OCI-LY7 (cell line): ENCODE measurements at regions not wholly inside any gene's neighbourhood (a gene's known extent, or its start where the extent isn't known, plus 50 kb on each side); places are given as distances from the start of the nearest gene placed in this dataset.

Experiments
- BruUV-seq: library from RNA; stranded (reverse); fragments of 400-500 nt; replicated peaks from 2 replicates; lab custom pipeline; 2021; lab: Mats Ljungman, UMichigan
- CTCF ChIA-PET: fragments of 300-600 bp; sonication (Branson Sonifier 250); formaldehyde crosslinking; loops from one replicate; lab custom pipeline; 2022; ENCODE audit warnings: antibody characterized with exemption; ENCODE audit not compliant: unreplicated experiment; lab: Charles Lee
- POLR2A ChIA-PET: fragments of 300-600 bp; sonication (Branson Sonifier 250); formaldehyde crosslinking; loops from one replicate; lab custom pipeline; 2022; ENCODE audit warnings: antibody characterized with exemption; lab: Charles Lee
- DNase-seq: peaks from one replicate; pipeline ENCODE4 v3.0.0-alpha.2; 2015; ENCODE audit warnings: low spot score
- H2AFZ ChIP-seq: fragments of 200-600 bp; sonication (generic), shearing (Covaris generic); 2 replicates; pipeline ENCODE4 v1.6.1; 2014; ENCODE audit warnings: mild to moderate bottlenecking, antibody characterized with exemption, low read length, moderate library complexity
- H3K27ac ChIP-seq: fragments of 200-600 bp; sonication (generic); 2 replicates; pipeline ENCODE4 v1.5.1; 2014; ENCODE audit warnings: mixed run types, low read depth, mild to moderate bottlenecking, moderate library complexity, low read length, inconsistent platforms; ENCODE audit not compliant: poor library complexity, severe bottlenecking
- H3K36me3 ChIP-seq: fragments of 200-600 bp; sonication (generic); 2 replicates; pipeline ENCODE4 v1.6.1; 2014; ENCODE audit warnings: mild to moderate bottlenecking, antibody characterized with exemption, low read length, moderate library complexity, mixed read lengths; ENCODE audit not compliant: insufficient read depth
- H3K4me1 ChIP-seq: fragments of 200-600 bp; sonication (generic); 2 replicates; pipeline ENCODE4 v1.5.1; 2014; ENCODE audit warnings: mild to moderate bottlenecking, low read length; ENCODE audit not compliant: insufficient read depth, poor library complexity, severe bottlenecking
- H3K4me2 ChIP-seq: fragments of 200-600 bp; sonication (generic); 2 replicates; pipeline ENCODE4 v1.6.1; 2014; ENCODE audit warnings: mild to moderate bottlenecking, low read length
- H3K4me3 ChIP-seq: fragments of 200-600 bp; sonication (generic); 2 replicates; pipeline ENCODE4 v1.5.1; 2014; ENCODE audit warnings: mild to moderate bottlenecking, low read depth, low read length; ENCODE audit not compliant: poor library complexity, severe bottlenecking
- H3K79me2 ChIP-seq: fragments of 200-600 bp; sonication (generic); 2 replicates; pipeline ENCODE4 v1.6.1; 2016; ENCODE audit warnings: low read depth, mild to moderate bottlenecking, low read length, moderate library complexity, mixed read lengths; ENCODE audit not compliant: insufficient read depth
- H3K9me2 ChIP-seq: fragments of 200-600 bp; sonication (generic); 2 replicates; pipeline ENCODE4 v1.6.1; 2016; ENCODE audit warnings: mild to moderate bottlenecking, low read length, mixed read lengths; ENCODE audit not compliant: insufficient read depth
- H3K9me3 ChIP-seq: fragments of 200-600 bp; sonication (generic); 2 replicates; pipeline ENCODE4 v1.6.1; 2014; ENCODE audit warnings: mild to moderate bottlenecking, mixed run types, low read length, mixed read lengths
- H4K20me1 ChIP-seq: fragments of 200-600 bp; sonication (generic); 2 replicates; pipeline ENCODE4 v1.6.1; 2014; ENCODE audit warnings: mild to moderate bottlenecking, antibody characterized with exemption, low read length, moderate library complexity, mixed read lengths; ENCODE audit not compliant: insufficient read depth
- CTCF ChIP-seq: fragments of 200-600 bp; sonication (generic); conservative IDR thresholded peaks from 2 replicates; pipeline ENCODE4 v1.5.1; 2014; ENCODE audit warnings: mild to moderate bottlenecking, antibody characterized with exemption, low read length, moderate library complexity, mixed read lengths
- EZH2phosphoT487 ChIP-seq: fragments of 200-600 bp; sonication (generic); IDR thresholded peaks from 2 replicates; pipeline ENCODE4 v1.6.1; 2018; ENCODE audit warnings: low read depth, borderline replicate concordance, mild to moderate bottlenecking, mixed run types, antibody characterized with exemption, low read length, moderate library complexity, mixed read lengths
- intact Hi-C: fragments of 100-400 bp; cut with micrococcal nuclease; formaldehyde crosslinking; loops from one replicate; pipeline ENCODE4 v1.10.0; 2022; ENCODE audit not compliant: unreplicated experiment

- no peak for TF ChIP-seq CTCF
- no peak for TF ChIP-seq EZH2phosphoT487
- no peaks in the 10 kb centered on the region for H3K9me3 ChIP-seq
- H3K9me2 ChIP-seq = no peaks in the 10 kb centered on the region
- intact Hi-C loops = no loop called here
- H3K4me2 ChIP-seq = no peak overlapping the region
- H2AFZ ChIP-seq = no peak overlapping the region
- no peak overlapping the region for H3K27ac ChIP-seq
- no peak overlapping the region for H3K4me3 ChIP-seq
- DNase-seq = no peak
- no TSS peak for BruUV-seq
- no peaks in the 10 kb centered on the region for H4K20me1 ChIP-seq
- no peaks in the 10 kb centered on the region for H3K36me3 ChIP-seq
- no peaks in the 10 kb centered on the region for H3K79me2 ChIP-seq
- no peaks in the 10 kb centered on the region for H3K4me1 ChIP-seq
- ChIA-PET POLR2A (interaction anchor here (1.7 kb wide), 1 partner anchor 10 kb away, joined by 4 read pairs; no protein-coding TSS in a partner anchor), CTCF (no interaction called here)
These were observed 222.9 kb downstream of the C12orf50 start for GRCh38 chr12:87806310-87806709.

DNA sequence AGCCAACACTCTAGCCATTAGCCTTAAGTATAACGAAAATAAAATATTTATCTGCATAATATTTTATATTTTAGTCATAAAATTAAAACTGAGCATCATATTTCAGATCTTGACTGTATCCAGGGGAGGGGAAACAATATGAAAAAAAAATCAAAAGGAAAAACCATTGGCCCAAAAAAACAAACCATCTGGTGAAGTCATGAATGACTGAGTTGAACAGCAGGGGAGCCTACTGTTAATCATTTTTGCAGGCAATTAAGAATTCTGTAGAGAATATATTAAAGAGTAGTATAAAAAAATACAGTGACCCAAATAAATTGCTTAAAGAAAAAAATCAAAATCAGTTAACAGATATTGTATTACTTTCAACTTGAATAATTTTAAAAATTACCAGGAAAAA lies 224.8 kb downstream of the C12orf50 start:
- no peak for DNase-seq
- TF ChIP-seq CTCF (no peak), EZH2phosphoT487 (no peak)
- no peaks in the 10 kb centered on the region for H3K79me2 ChIP-seq

GRCh38 chr12:87802721-87803011 lies 226.5 kb downstream of the C12orf50 start:
- BruUV-seq = no TSS peak
- intact Hi-C loops = no loop called here
- no peak for DNase-seq
- Histone ChIP-seq H3K4me2 (no peak overlapping the region), H2AFZ (no peak overlapping the region), H3K27ac (no peak overlapping the region), H3K4me3 (no peak overlapping the region), H4K20me1 (no peaks in the 10 kb centered on the region), H3K36me3 (no peaks in the 10 kb centered on the region), H3K9me2 (no peaks in the 10 kb centered on the region), H3K9me3 (no peaks in the 10 kb centered on the region), H3K4me1 (no peaks in the 10 kb centered on the region), H3K79me2 (no peaks in the 10 kb centered on the region)
- CTCF ChIA-PET = no interaction called here
- POLR2A ChIA-PET = interaction anchor here (1.0 kb wide), 1 partner anchor 26 kb away, joined by 4 read pairs; no protein-coding TSS in a partner anchor
- TF ChIP-seq EZH2phosphoT487 (no peak), CTCF (no peak)

More for the DNA sequence above, 224.8 kb downstream of the C12orf50 start:
- Histone ChIP-seq H3K9me3 (no peaks in the 10 kb centered on the region), H3K9me2 (no peaks in the 10 kb centered on the region), H4K20me1 (no peaks in the 10 kb centered on the region), H2AFZ (no peak overlapping the region), H3K36me3 (no peaks in the 10 kb centered on the region), H3K4me1 (no peaks in the 10 kb centered on the region), H3K4me3 (no peak overlapping the region), H3K27ac (no peak overlapping the region), H3K4me2 (no peak overlapping the region)
- intact Hi-C loops = no loop called here
- ChIA-PET POLR2A (no interaction called here), CTCF (no interaction called here)
- no TSS peak for BruUV-seq
